Stimulated activated naive CD8-positive, alpha-beta T cell treated with anti-CD3 and anti-CD28 coated beads, Interleukin-15, amount 100 ng/mL, for 72 hours (primary cell): ENCODE measurements at regions not wholly inside any gene's neighbourhood (a gene's known extent, or its start where the extent isn't known, plus 50 kb on each side); places are given as distances from the start of the nearest gene placed in this dataset.

ENCODE experiments used
- ATAC-seq: fragments of 150-1000 bp; cut with Tn5 transposase; 2 replicates; pipeline ENCODE4 v1.10.0; 2021; ENCODE audit warnings: mild to moderate bottlenecking, moderate library complexity
- DNase-seq, 2 donors: peaks; one replicate each; pipeline ENCODE4 v3.0.0; 2021 to 2022
- H3K27ac Mint-ChIP-seq, 2 donors: one replicate each; pipeline ENCODE4 v1.8.0; 2022; ENCODE audit warnings: mild to moderate bottlenecking in 2 of 2, mixed read lengths in 2 of 2, moderate library complexity in 2 of 2
- H3K27me3 Mint-ChIP-seq: one replicate; pipeline ENCODE4 v1.8.0; 2022; ENCODE audit warnings: mixed read lengths
- H3K4me1 Mint-ChIP-seq: one replicate; pipeline ENCODE4 v1.8.0; 2022; ENCODE audit warnings: mild to moderate bottlenecking, mixed read lengths
- H3K4me3 Mint-ChIP-seq, 2 donors: one replicate each; pipeline ENCODE4 v1.8.0; 2022; ENCODE audit warnings: mild to moderate bottlenecking in 2 of 2, mixed read lengths in 2 of 2, moderate library complexity in 1 of 2
- H3K9me3 Mint-ChIP-seq, 2 donors: one replicate each; pipeline ENCODE4 v1.8.0; 2022; ENCODE audit warnings: mixed read lengths in 2 of 2

- H3K27ac Mint-ChIP-seq, result no peak overlapping the region
- no peak overlapping the region for H3K4me3 Mint-ChIP-seq
- no peak for DNase-seq
- H3K27me3 Mint-ChIP-seq, result no peaks in the 10 kb centered on the region
- ATAC-seq, result no peak
- peaks cover 8 to 10% of the 10 kb centered on the region in 2 donors for H3K9me3 Mint-ChIP-seq
- no peaks in the 10 kb centered on the region for H3K4me1 Mint-ChIP-seq
These were observed 243.5 kb upstream of the HS3ST5 start for GRCh38 chr6:114586298-114586697.

GRCh38 chr6:114581293-114581692 is 238.5 kb upstream of the HS3ST5 start:
- Mint-ChIP-seq H3K9me3 (peaks cover 17 to 33% of the 10 kb centered on the region in 2 donors), H3K4me1 (no peaks in the 10 kb centered on the region), H3K4me3 (no peak overlapping the region), H3K27ac (no peak overlapping the region), H3K27me3 (no peaks in the 10 kb centered on the region)
- DNase-seq, result no peak
- ATAC-seq, result no peak

- no peaks in the 10 kb centered on the region for H3K4me1 Mint-ChIP-seq
- H3K9me3 Mint-ChIP-seq, result peaks cover 17 to 33% of the 10 kb centered on the region in 2 donors
- no peaks in the 10 kb centered on the region for H3K27me3 Mint-ChIP-seq
- ATAC-seq, result no peak
- H3K4me3 Mint-ChIP-seq, result no peak overlapping the region
- no peak for DNase-seq
- no peak overlapping the region for H3K27ac Mint-ChIP-seq
These were observed 238.1 kb upstream of the HS3ST5 start for GRCh38 chr6:114580882-114581281.

DNA sequence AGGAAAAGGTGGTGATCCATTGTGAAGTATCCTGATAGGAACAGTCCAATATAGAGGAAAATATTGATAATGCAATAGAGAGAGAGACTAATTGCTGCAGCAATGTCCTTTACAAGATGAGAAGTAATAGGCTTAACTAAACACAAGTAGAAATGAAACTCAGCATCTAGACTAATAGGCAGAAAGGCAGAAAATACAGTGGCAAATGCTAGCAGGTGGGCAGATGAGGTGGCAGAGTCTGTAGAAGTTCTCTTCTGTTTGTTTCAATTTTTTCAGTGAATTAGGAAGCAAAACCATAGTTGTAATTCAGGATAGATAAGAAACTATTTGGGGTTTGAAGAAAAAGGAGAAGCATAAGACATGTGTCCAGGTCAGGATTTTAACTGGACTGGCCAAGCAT is 236.7 kb upstream of the HS3ST5 start:
- peaks cover 17 to 33% of the 10 kb centered on the region in 2 donors for H3K9me3 Mint-ChIP-seq
- no peaks in the 10 kb centered on the region for H3K4me1 Mint-ChIP-seq
- DNase-seq (no peak), ATAC-seq (no peak)
- H3K27ac Mint-ChIP-seq, result no peak overlapping the region
- H3K27me3 Mint-ChIP-seq, result no peaks in the 10 kb centered on the region
- H3K4me3 Mint-ChIP-seq, result no peak overlapping the region

GRCh38 chr6:114577109-114577508 is 234.3 kb upstream of the HS3ST5 start:
- Mint-ChIP-seq H3K27me3 (no peaks in the 10 kb centered on the region), H3K4me3 (no peak overlapping the region), H3K9me3 (peaks cover 17 to 33% of the 10 kb centered on the region in 2 donors), H3K27ac (no peak overlapping the region), H3K4me1 (no peaks in the 10 kb centered on the region)
- ATAC-seq (no peak), DNase-seq (no peak)

GRCh38 chr6:114576330-114576729 is 233.5 kb upstream of the HS3ST5 start:
- H3K4me3 Mint-ChIP-seq, result no peak overlapping the region
- no peak for ATAC-seq

DNA sequence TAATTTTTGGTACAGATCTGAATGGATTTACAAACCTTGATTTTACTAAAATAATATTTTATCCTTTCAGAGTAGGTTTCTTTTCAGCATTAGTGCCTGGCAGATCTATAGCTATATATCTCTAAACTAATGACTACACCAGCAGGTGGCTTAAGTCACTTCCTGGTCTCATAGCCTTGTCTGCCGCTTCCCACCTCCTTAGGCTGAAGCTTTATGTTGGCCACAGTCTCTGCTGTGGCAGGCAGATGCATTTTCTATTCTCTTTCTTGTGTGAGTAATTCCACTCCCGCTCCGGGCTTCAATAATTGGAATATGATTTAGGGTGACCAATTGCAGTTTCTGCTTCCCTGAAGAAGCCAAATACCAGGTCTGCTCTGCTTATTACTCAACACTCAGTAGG is 226.8 kb upstream of the HS3ST5 start:
- Mint-ChIP-seq H3K4me1 (no peaks in the 10 kb centered on the region), H3K27me3 (no peaks in the 10 kb centered on the region), H3K4me3 (no peak overlapping the region), H3K9me3 (peaks cover 11 to 15% of the 10 kb centered on the region in 2 donors), H3K27ac (no peak overlapping the region)
- ATAC-seq (no peak), DNase-seq (no peak)

More at GRCh38 chr6:114576330-114576729, 233.5 kb upstream of the HS3ST5 start:
- H3K4me1 Mint-ChIP-seq, result no peaks in the 10 kb centered on the region
- H3K27me3 Mint-ChIP-seq, result no peaks in the 10 kb centered on the region
- DNase-seq, result no peak
- H3K9me3 Mint-ChIP-seq, result peaks cover 11 to 26% of the 10 kb centered on the region in 2 donors
- no peak overlapping the region for H3K27ac Mint-ChIP-seq

DNA sequence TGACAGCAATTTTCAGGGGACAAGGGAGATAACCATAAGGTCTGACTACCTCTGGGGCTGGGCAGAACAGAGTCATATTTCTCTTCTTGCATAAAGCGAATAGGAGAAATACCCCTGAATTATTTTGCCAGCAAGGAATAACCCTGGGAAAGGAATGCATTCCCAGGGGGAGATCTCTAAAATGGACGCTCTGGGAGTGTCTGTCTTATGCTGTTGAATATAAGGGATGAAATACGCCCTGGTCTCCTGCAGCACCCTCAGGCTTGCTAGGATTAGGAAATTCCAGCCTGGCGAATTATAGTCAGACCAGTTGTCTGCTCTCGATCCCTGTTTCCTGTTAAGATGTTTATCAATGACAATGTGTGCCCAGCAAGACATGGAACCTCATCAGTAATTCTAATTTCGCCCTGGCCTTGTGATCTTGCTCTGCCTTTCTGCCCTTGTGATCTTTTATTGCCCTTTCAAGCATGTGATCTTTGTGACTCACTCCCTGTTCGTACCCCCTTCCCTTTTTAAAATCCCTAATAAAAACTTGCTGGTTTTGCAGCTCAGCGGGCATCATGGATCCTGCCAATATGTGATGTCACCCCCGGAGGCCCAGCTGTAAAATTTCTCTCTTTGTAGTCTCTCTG is 221.6 kb upstream of the HS3ST5 start:
- DNase-seq, result no peak
- peaks cover 23% of the 10 kb centered on the region in 2 donors for H3K9me3 Mint-ChIP-seq
- H3K4me3 Mint-ChIP-seq, result no peak overlapping the region
- H3K27ac Mint-ChIP-seq, result no peak overlapping the region
- H3K27me3 Mint-ChIP-seq, result no peaks in the 10 kb centered on the region
- no peak for ATAC-seq
- H3K4me1 Mint-ChIP-seq, result no peaks in the 10 kb centered on the region

- Mint-ChIP-seq H3K27ac (no peak overlapping the region), H3K4me1 (no peaks in the 10 kb centered on the region), H3K9me3 (peaks cover 9 to 12% of the 10 kb centered on the region in 2 donors), H3K4me3 (no peak overlapping the region), H3K27me3 (no peaks in the 10 kb centered on the region)
- ATAC-seq, result no peak
- DNase-seq, result no peak
These were observed 216.6 kb upstream of the HS3ST5 start for GRCh38 chr6:114559419-114559818.

GRCh38 chr6:114558153-114558552 is 215.3 kb upstream of the HS3ST5 start:
- no peak for DNase-seq
- H3K27me3 Mint-ChIP-seq, result no peaks in the 10 kb centered on the region
- no peak overlapping the region for H3K27ac Mint-ChIP-seq
- no peak overlapping the region for H3K4me3 Mint-ChIP-seq
- peaks cover 0 to 2% of the 10 kb centered on the region in 2 donors for H3K9me3 Mint-ChIP-seq
- no peak for ATAC-seq
- H3K4me1 Mint-ChIP-seq, result no peaks in the 10 kb centered on the region

DNA sequence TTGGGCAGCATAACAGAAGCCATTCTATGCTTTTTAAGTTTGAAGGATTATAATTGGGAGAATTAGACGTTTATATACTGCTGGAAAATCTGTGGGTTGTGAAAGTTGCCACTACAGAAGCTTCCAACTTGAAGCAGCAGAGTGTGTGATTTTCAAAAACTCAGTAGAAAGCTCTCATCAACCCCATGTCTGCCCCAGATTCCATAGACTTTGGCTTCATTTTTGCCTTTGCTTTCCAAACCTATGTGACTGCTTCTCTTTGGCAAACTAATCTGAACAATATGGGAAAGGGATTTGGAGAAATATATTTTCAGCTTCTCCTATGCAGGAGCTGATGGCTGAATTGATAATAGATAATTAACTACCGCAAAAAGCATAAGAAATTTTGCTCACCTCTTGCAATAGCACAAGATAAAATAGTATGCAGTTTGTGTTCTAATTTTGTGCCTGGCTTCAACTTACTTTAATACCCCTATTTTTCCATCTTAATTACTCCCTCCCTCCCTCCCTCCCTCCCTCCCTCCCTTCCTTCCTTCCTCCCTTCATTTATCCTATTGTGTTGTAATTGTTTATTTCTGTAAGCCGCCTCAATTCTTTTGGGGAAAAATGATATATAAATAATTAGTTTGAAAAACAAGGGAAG is 214.1 kb upstream of the HS3ST5 start:
- Mint-ChIP-seq H3K27ac (no peak overlapping the region), H3K4me1 (no peaks in the 10 kb centered on the region), H3K4me3 (no peak overlapping the region), H3K27me3 (no peaks in the 10 kb centered on the region), H3K9me3 (peaks cover 6 to 14% of the 10 kb centered on the region in 2 donors)
- ATAC-seq, result no peak
- no peak for DNase-seq

GRCh38 chr6:114550316-114550715 is 207.5 kb upstream of the HS3ST5 start:
- DNase-seq, result no peak
- no peak overlapping the region for H3K4me3 Mint-ChIP-seq
- no peak for ATAC-seq
- peaks cover 11 to 18% of the 10 kb centered on the region in 2 donors for H3K9me3 Mint-ChIP-seq
- no peak overlapping the region for H3K27ac Mint-ChIP-seq
- no peaks in the 10 kb centered on the region for H3K27me3 Mint-ChIP-seq
- no peaks in the 10 kb centered on the region for H3K4me1 Mint-ChIP-seq

- Mint-ChIP-seq H3K27me3 (no peaks in the 10 kb centered on the region), H3K4me1 (no peaks in the 10 kb centered on the region), H3K4me3 (no peak overlapping the region), H3K9me3 (peaks cover 7 to 8% of the 10 kb centered on the region in 2 donors), H3K27ac (no peak overlapping the region)
- ATAC-seq (no peak), DNase-seq (no peak)
These were observed 200.9 kb upstream of the HS3ST5 start for GRCh38 chr6:114543696-114544095.

- peaks cover 5 to 7% of the 10 kb centered on the region in 2 donors for H3K9me3 Mint-ChIP-seq
- no peak overlapping the region for H3K27ac Mint-ChIP-seq
- H3K4me1 Mint-ChIP-seq, result no peaks in the 10 kb centered on the region
- ATAC-seq (no peak), DNase-seq (no peak)
- no peaks in the 10 kb centered on the region for H3K27me3 Mint-ChIP-seq
- H3K4me3 Mint-ChIP-seq, result no peak overlapping the region
These were observed 199.0 kb upstream of the HS3ST5 start for GRCh38 chr6:114541794-114542193.

DNA sequence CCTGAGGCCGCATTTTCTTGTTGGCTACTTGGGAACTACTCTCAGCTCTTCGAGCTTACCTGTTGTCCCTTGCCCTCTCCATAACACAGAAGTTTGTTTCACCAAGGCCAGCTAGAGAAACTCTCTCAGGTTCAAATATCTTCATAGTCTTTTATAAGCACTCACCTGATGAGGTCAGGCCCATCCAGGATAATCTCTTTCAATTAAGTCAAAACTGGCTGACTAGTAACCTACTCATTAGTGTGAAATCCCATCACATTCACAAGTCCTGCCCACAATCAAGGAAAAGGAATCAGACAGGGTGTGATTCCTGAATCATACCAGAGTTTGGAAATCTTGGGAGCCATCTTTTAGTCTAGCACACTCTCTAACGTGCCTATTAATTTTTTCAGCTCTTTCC is 195.2 kb upstream of the HS3ST5 start:
- no peak overlapping the region for H3K27ac Mint-ChIP-seq

GRCh38 chr6:114534813-114535212 is 192.0 kb upstream of the HS3ST5 start:
- Mint-ChIP-seq H3K4me3 (no peak overlapping the region), H3K27me3 (no peaks in the 10 kb centered on the region), H3K27ac (peak overlapping the region in 1 of 2 donors; percentile 25), H3K4me1 (no peaks in the 10 kb centered on the region), H3K9me3 (peaks cover 5 to 8% of the 10 kb centered on the region in 2 donors)
- no peak for ATAC-seq
- no peak for DNase-seq

More for the DNA sequence above, 195.2 kb upstream of the HS3ST5 start:
- no peak for DNase-seq
- Mint-ChIP-seq H3K4me1 (no peaks in the 10 kb centered on the region), H3K4me3 (no peak overlapping the region), H3K27me3 (no peaks in the 10 kb centered on the region), H3K9me3 (peaks cover 5 to 8% of the 10 kb centered on the region in 2 donors)
- no peak for ATAC-seq
